Effector CD8-positive, alpha-beta T cell (primary cell): ENCODE measurements at regions not wholly inside any gene's neighbourhood (a gene's known extent, or its start where the extent isn't known, plus 50 kb on each side); places are given as distances from the start of the nearest gene placed in this dataset.
"Not testable (repeated sequence)": the region's sequence is repeated elsewhere in the genome, so short reads cannot be mapped to it uniquely, and the experiment has no call there.

Experiments used
- DNase-seq: peaks from one replicate; lab custom pipeline; 2025; lab: John Stamatoyannopoulos, UW

- no peak for DNase-seq
Measured at GRCh38 chr14:56046546-56046945, 71.7 kb upstream of the PELI2 start.

GRCh38 chr14:56046996-56047395, 71.2 kb upstream of the PELI2 start:
- no peak for DNase-seq

GRCh38 chr14:56049536-56049935, 68.7 kb upstream of the PELI2 start:
- no peak for DNase-seq

GRCh38 chr14:56055511-56055910, 62.7 kb upstream of the PELI2 start:
- no peak for DNase-seq

- DNase-seq, result no peak
Measured at GRCh38 chr14:56056031-56056430, 62.2 kb upstream of the PELI2 start.

- no peak for DNase-seq
Measured at GRCh38 chr14:56057071-56057741, 61.0 kb upstream of the PELI2 start.

GRCh38 chr14:56057767-56058166, 60.4 kb upstream of the PELI2 start:
- DNase-seq, result no peak

GRCh38 chr14:56059054-56059453, 59.2 kb upstream of the PELI2 start:
- DNase-seq, result no peak

GRCh38 chr14:56061051-56061450, 57.2 kb upstream of the PELI2 start:
- DNase-seq, result no peak

- no peak for DNase-seq
Measured at GRCh38 chr14:56063131-56063530, 55.1 kb upstream of the PELI2 start.

GRCh38 chr14:56064513-56064912, 53.7 kb upstream of the PELI2 start:
- no peak for DNase-seq

- DNase-seq, result not testable (repeated sequence)
Measured at GRCh38 chr14:56065199-56065598, 53.0 kb upstream of the PELI2 start.

GRCh38 chr14:56065621-56066290, 52.5 kb upstream of the PELI2 start:
- no peak for DNase-seq
